ENCODE measurements at regions not wholly inside any gene's neighbourhood (a gene's known extent, or its start where the extent isn't known, plus 50 kb on each side); places are given as distances from the start of the nearest gene placed in this dataset.

GRCh38 chr2:133641497-133641896 is 73.2 kb upstream of the NCKAP5 start:
- no peak overlapping the region for H3K27ac ChIP-seq (ENCODE audit: low read length)

GRCh38 chr2:133641942-133642725 is 73.9 kb upstream of the NCKAP5 start:
- Histone ChIP-seq H3K9ac (ENCODE audit: low read length) (no peak overlapping the region), H3K4me2 (ENCODE audit: low read length) (no peak overlapping the region), H3K4me3 (ENCODE audit: low read length) (no peak overlapping the region), H3K27ac (ENCODE audit: low read length) (peak overlapping the region; percentile 2), H3K79me2 (replicated peaks; ENCODE audit: insufficient read depth, low read length) (no peaks in the 10 kb centered on the region), H3K9me3 (ENCODE audit: low read length) (no peaks in the 10 kb centered on the region), H2AFZ (ENCODE audit: low read depth, low read length) (no peak overlapping the region), H4K20me1 (ENCODE audit: insufficient read depth) (no peaks in the 10 kb centered on the region), H3K9me2 (ENCODE audit: insufficient read depth, low read length) (no peaks in the 10 kb centered on the region), H3K27me3 (ENCODE audit: insufficient read depth, low read depth, low read length) (no peaks in the 10 kb centered on the region), H3F3A (ENCODE audit: insufficient read depth, low read length, poor library complexity, severe bottlenecking) (peaks cover 3% of the 10 kb centered on the region), H3K36me3 (ENCODE audit: insufficient read depth, low read length) (no peaks in the 10 kb centered on the region)
- TF ChIP-seq SMC3 (conservative IDR thresholded peaks at IDR 0.05; ENCODE audit: poor library complexity) (no peak), TAF1 (IDR thresholded peaks at IDR 0.05; ENCODE audit: low read depth) (no peak), REST (IDR thresholded peaks at IDR 0.05; ENCODE audit: borderline replicate concordance) (no peak), CTCF (IDR thresholded peaks at IDR 0.05; ENCODE audit: poor library complexity, severe bottlenecking) (no peak), MXI1 (conservative IDR thresholded peaks at IDR 0.05; ENCODE audit: poor library complexity, severe bottlenecking) (no peak), EZH2 (IDR thresholded peaks at IDR 0.05; ENCODE audit: borderline replicate concordance, insufficient read depth, low read length, poor library complexity, severe bottlenecking) (no peak), EP300 (conservative IDR thresholded peaks at IDR 0.05; ENCODE audit: poor library complexity, severe bottlenecking) (no peak), RAD21 (conservative IDR thresholded peaks at IDR 0.05) (no peak), POLR2AphosphoS5 (IDR thresholded peaks at IDR 0.05) (no peak)

More at GRCh38 chr2:133641497-133641896, 73.2 kb upstream of the NCKAP5 start:
- no peaks in the 10 kb centered on the region for H3K27me3 ChIP-seq (ENCODE audit: insufficient read depth, low read depth, low read length)
- H3K9ac ChIP-seq (ENCODE audit: low read length) = no peak overlapping the region
- no peaks in the 10 kb centered on the region for H3K79me2 ChIP-seq (replicated peaks; ENCODE audit: insufficient read depth, low read length)
- TF ChIP-seq EZH2 (IDR thresholded peaks at IDR 0.05; ENCODE audit: borderline replicate concordance, insufficient read depth, low read length, poor library complexity, severe bottlenecking) (no peak), MXI1 (conservative IDR thresholded peaks at IDR 0.05; ENCODE audit: poor library complexity, severe bottlenecking) (no peak)
- peaks cover 3% of the 10 kb centered on the region for H3F3A ChIP-seq (ENCODE audit: insufficient read depth, low read length, poor library complexity, severe bottlenecking)
- H3K9me2 ChIP-seq (ENCODE audit: insufficient read depth, low read length) = no peaks in the 10 kb centered on the region
- H2AFZ ChIP-seq (ENCODE audit: low read depth, low read length) = no peak overlapping the region
- no peak overlapping the region for H3K4me2 ChIP-seq (ENCODE audit: low read length)
- no peaks in the 10 kb centered on the region for H3K36me3 ChIP-seq (ENCODE audit: insufficient read depth, low read length)
- H4K20me1 ChIP-seq (ENCODE audit: insufficient read depth) = no peaks in the 10 kb centered on the region
- no peak overlapping the region for H3K4me3 ChIP-seq (ENCODE audit: low read length)
- H3K9me3 ChIP-seq (ENCODE audit: low read length) = no peaks in the 10 kb centered on the region
